ENCODE measurements at regions not wholly inside any gene's neighbourhood (a gene's known extent, or its start where the extent isn't known, plus 50 kb on each side); places are given as distances from the start of the nearest gene placed in this dataset.
A peak's percentile ranks its signal among the peaks of the same experiment; 100 is the strongest.

GRCh38 chr14:30132196-30132595, 204.5 kb upstream of the PRKD1 start:
- no peak overlapping the region for H3K4me3 Mint-ChIP-seq (ENCODE audit: low read depth)
- no peak for DNase-seq (ENCODE audit: low spot score, unreplicated experiment)
- TF ChIP-seq, protein P1, sequence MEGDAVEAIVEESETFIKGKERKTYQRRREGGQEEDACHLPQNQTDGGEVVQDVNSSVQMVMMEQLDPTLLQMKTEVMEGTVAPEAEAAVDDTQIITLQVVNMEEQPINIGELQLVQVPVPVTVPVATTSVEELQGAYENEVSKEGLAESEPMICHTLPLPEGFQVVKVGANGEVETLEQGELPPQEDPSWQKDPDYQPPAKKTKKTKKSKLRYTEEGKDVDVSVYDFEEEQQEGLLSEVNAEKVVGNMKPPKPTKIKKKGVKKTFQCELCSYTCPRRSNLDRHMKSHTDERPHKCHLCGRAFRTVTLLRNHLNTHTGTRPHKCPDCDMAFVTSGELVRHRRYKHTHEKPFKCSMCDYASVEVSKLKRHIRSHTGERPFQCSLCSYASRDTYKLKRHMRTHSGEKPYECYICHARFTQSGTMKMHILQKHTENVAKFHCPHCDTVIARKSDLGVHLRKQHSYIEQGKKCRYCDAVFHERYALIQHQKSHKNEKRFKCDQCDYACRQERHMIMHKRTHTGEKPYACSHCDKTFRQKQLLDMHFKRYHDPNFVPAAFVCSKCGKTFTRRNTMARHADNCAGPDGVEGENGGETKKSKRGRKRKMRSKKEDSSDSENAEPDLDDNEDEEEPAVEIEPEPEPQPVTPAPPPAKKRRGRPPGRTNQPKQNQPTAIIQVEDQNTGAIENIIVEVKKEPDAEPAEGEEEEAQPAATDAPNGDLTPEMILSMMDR (IDR thresholded peaks at IDR 0.05; ENCODE audit: unreplicated experiment) = no peak
- no peaks in the 10 kb centered on the region for H3K27me3 Mint-ChIP-seq
- no peaks in the 10 kb centered on the region for H3K9me3 Mint-ChIP-seq (ENCODE audit: low read depth)
- H3K4me1 Mint-ChIP-seq (ENCODE audit: low read depth) = no peaks in the 10 kb centered on the region
- H3K27ac Mint-ChIP-seq = no peak overlapping the region
- H3K36me3 Mint-ChIP-seq (ENCODE audit: insufficient read depth) = no peaks in the 10 kb centered on the region

DNA sequence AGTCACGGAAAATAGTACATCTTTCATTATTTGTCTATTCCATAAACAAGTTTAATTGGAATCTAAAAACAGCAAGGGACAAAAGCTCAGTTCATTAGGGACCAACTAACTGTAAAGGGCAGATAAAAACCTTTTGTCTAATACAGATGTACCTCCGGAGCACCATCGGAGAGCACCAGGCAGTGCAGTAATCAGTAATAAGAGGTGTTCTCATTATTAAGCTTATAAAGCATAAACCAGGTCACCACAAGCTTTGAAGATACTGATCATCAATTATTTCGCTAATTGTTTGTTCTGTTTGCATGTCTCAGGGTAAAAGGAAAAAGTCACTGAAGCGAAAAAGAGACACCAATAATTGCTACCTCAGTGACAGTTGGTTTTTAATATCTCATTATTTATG, 207.3 kb upstream of the PRKD1 start:
- no peaks in the 10 kb centered on the region for H3K4me1 Mint-ChIP-seq (ENCODE audit: low read depth)
- H3K27me3 Mint-ChIP-seq = no peaks in the 10 kb centered on the region
- no peak overlapping the region for H3K4me3 Mint-ChIP-seq (ENCODE audit: low read depth)
- DNase-seq (ENCODE audit: low spot score, unreplicated experiment) = no peak
- no peaks in the 10 kb centered on the region for H3K36me3 Mint-ChIP-seq (ENCODE audit: insufficient read depth)
- H3K27ac Mint-ChIP-seq = no peak overlapping the region
- TF ChIP-seq, protein P1 (IDR thresholded peaks at IDR 0.05; ENCODE audit: unreplicated experiment) = no peak
- H3K9me3 Mint-ChIP-seq (ENCODE audit: low read depth) = no peaks in the 10 kb centered on the region

DNA sequence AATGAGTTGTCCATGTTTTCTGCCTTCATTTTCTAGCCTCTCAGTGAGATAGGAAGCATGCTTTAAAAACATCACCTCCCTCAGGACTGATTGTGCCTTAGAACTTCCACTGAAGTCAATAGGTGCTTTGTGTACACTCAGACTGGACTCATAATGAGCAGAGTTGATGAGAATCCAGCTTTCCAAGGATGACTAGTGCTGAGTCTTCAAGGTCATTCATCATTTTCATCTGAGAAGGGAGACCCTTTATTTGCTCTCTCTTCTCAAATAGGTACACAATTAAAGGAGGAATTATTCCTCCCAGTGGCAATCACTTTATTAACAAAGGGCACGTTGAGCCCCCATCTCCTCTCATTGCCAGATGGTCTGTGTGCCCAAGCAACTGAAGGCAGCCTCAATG, 210.9 kb upstream of the PRKD1 start:
- Mint-ChIP-seq H3K27me3 (no peaks in the 10 kb centered on the region), H3K9me3 (ENCODE audit: low read depth) (no peaks in the 10 kb centered on the region), H3K27ac (no peak overlapping the region), H3K4me1 (ENCODE audit: low read depth) (peaks cover 1% of the 10 kb centered on the region), H3K36me3 (ENCODE audit: insufficient read depth) (no peaks in the 10 kb centered on the region), H3K4me3 (ENCODE audit: low read depth) (no peak overlapping the region)
- DNase-seq (ENCODE audit: low spot score, unreplicated experiment) = no peak
- TF ChIP-seq, protein P1 (IDR thresholded peaks at IDR 0.05; ENCODE audit: unreplicated experiment) = no peak

DNA sequence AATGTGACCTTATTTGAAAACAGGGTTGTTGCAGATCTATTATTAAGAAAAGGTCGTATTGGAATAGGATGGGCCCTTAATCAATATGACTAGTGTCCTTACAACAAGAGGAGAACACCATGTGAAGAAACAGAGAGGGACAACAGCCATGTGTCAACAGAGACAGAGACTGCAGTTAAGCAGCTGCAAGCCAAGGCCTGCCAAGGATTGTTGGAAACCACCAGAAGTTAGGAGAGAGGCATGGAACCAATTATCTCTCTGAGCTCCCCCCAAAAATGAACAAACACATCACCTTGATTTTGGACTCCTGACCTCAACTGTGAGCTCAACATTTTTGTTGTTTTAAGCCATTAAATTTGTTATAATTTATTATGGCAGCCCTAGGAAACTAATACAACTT, 214.6 kb upstream of the PRKD1 start:
- H3K4me1 Mint-ChIP-seq (ENCODE audit: low read depth) = peaks cover 4% of the 10 kb centered on the region
- no peaks in the 10 kb centered on the region for H3K27me3 Mint-ChIP-seq
- peaks cover 18% of the 10 kb centered on the region for H3K9me3 Mint-ChIP-seq (ENCODE audit: low read depth)

DNA sequence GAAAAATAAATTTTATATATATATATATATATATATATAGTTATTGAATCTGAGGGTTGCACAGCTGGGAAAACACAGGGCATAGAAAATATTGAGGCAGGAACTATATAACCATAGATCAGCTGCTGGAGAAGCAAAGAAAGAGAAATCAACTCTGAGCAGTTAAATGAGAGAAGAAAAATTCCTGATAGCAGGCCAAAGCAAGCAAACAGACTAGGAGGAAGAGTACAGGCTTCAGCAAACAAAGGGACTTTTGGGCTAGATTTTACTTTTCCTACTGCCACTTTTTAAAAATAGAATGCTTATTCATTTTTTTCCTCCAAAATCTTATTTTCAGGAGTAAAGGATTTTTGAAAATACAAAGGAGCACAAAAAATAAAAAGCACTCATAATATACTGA, 216.0 kb upstream of the PRKD1 start:
- TF ChIP-seq, protein P1 (IDR thresholded peaks at IDR 0.05; ENCODE audit: unreplicated experiment) = no peak
- Mint-ChIP-seq H3K27me3 (no peaks in the 10 kb centered on the region), H3K27ac (peak overlapping the region; percentile 87), H3K4me3 (ENCODE audit: low read depth) (no peak overlapping the region), H3K9me3 (ENCODE audit: low read depth) (peaks cover 27% of the 10 kb centered on the region), H3K36me3 (ENCODE audit: insufficient read depth) (no peaks in the 10 kb centered on the region), H3K4me1 (ENCODE audit: low read depth) (peaks cover 4% of the 10 kb centered on the region)
- DNase-seq (ENCODE audit: low spot score, unreplicated experiment) = no peak

More for the DNA sequence above, 214.6 kb upstream of the PRKD1 start:
- Mint-ChIP-seq H3K4me3 (ENCODE audit: low read depth) (no peak overlapping the region), H3K27ac (no peak overlapping the region), H3K36me3 (ENCODE audit: insufficient read depth) (no peaks in the 10 kb centered on the region)
- DNase-seq (ENCODE audit: low spot score, unreplicated experiment) = no peak
- TF ChIP-seq, protein P1 (IDR thresholded peaks at IDR 0.05; ENCODE audit: unreplicated experiment) = no peak

Measured in progenitor cell of endocrine pancreas (in vitro differentiated cells).